HG03066 (cell line): ENCODE measurements at regions not wholly inside any gene's neighbourhood (a gene's known extent, or its start where the extent isn't known, plus 50 kb on each side); places are given as distances from the start of the nearest gene placed in this dataset.
"Not testable (repeated sequence)": the region's sequence is repeated elsewhere in the genome, so short reads cannot be mapped to it uniquely, and the experiment has no call there.

Experiments used
- ATAC-seq: cut with Tn5 transposase; IDR thresholded peaks from one replicate; pipeline ENCODE4 v1.9.1; 2021; ENCODE audit warnings: low read depth; ENCODE audit not compliant: unreplicated experiment

DNA sequence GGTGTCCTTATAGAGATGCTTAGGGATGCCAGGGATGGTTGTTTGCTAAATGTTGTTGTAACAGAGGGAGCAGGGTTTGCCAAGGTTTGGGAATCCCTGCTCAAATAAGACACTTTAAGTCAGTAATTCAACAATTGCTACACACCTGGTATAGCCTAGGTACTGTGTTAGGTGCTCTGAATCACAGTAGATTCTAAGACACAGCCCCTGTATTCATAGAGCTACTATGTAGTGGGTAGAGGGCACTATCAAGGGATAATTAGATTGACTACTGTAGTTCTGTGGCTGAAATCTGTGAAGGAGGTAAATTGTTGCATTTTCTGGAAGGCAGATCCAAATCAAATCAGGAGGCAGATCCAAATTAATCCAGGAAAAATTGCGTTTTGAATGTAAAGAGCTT, 149.2 kb downstream of the C12orf75 start:
- no peak for ATAC-seq

DNA sequence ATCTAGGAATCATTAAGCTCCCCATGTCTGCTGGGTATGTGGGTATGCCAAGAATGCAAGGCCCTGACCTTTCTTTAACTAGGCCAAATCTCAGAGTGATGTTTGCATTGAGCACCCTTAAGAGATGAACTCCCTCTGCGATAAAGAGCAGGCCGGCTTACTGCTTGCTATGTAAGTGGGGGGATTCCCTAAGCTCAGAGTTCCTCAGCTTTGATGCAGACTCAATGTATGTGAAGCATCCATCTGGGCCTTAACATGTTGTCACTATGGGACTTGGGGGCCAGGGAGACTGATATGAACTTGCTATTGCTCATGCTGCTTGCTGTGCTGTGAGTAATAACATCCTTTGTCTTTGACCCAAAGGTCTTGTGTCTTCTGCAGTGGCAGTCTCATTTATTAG, 149.7 kb downstream of the C12orf75 start:
- no peak for ATAC-seq

DNA sequence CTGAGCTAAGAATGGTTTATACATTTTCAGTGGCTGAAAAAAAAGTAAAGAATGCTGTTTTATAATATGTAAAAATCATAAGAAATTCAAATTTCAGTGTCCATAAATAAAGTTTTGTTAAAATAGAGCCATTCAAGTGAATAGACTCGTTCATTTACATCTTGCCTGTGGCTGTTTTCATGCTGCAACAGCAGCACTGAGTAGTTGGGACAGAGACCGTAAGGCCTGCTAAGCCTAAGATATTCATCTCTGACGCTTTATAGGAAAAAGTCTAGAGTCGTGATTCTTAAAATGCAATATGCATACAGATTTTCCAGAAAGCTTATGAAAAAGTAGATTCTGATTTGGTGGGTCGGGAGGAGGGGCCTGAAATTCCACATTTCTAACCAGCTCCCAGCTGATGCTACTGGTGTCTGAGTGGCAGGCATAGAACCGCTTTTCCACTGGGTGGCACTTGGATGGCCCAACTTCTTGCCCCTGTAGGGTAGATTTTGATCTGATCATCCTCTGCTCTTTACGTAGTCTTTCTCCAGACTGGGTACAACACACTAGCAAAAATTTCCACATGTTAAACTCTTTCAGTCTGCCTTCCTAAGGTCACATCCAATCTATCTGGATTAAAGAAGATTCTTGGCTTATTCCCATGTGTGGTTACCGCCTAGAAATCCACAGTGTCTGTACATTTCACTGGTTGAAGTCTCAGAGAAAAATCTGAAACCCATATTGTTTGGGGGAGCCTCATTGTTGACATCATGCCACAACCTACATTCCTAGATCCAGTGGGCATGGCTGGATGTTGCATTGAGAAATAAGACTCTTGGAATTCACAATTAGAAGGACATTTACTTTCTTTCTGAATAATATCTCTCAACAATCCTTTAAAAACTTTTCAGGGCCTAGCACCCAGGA, 151.2 kb downstream of the C12orf75 start:
- ATAC-seq: no peak

GRCh38 chr12:105482951-105483350, 152.5 kb downstream of the C12orf75 start:
- ATAC-seq: no peak

- no peak for ATAC-seq
These were observed 153.2 kb downstream of the C12orf75 start for GRCh38 chr12:105483691-105484090.

DNA sequence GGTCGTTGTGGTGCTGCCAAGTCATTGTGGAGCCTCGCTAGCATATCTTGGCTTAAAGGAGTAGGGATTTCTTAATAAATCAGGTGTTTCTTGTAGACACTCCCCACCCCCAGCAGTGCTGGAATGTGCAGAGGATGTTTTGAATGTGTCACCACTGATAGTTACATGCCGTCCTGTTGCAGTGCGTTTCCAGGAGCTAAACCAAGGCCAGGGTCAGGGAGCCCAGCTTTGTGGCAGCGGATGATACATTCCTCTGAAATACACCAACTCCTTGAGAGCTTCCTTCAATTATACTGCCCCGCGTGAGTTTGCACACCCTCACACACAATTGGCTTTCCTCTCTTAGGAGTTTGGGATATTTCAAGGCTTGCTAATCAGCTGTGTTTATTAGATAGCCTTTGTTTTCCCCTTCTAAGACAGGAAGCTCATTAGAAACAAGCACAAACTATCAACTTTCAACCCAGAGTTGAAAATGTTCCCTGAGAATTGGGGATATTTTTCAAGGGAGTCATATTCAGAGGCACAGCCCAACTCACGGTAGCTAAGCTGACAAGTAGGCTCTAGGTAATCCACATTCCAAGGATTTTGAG, 154.9 kb downstream of the C12orf75 start:
- no peak for ATAC-seq

GRCh38 chr12:105485921-105486320, 155.4 kb downstream of the C12orf75 start:
- ATAC-seq: no peak

DNA sequence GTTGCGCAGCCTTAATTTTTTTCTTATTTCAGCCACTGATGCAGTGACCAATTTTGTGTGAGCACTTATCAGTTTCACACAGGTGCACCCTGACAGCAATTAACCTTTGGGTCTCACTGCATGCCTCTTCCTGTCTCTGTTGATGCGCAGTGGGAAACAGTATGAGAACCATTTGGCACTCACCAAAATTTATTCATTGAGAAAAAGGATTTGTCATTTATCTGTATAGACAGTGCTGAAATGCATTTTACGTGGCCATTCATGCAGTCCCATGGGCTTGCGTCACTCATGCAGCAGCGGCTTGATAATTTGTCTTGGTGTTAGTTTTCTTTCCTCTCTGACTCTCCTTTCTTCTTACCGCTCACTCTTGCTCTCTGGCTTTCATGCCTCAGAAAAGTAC, 157.5 kb downstream of the C12orf75 start:
- no peak for ATAC-seq

DNA sequence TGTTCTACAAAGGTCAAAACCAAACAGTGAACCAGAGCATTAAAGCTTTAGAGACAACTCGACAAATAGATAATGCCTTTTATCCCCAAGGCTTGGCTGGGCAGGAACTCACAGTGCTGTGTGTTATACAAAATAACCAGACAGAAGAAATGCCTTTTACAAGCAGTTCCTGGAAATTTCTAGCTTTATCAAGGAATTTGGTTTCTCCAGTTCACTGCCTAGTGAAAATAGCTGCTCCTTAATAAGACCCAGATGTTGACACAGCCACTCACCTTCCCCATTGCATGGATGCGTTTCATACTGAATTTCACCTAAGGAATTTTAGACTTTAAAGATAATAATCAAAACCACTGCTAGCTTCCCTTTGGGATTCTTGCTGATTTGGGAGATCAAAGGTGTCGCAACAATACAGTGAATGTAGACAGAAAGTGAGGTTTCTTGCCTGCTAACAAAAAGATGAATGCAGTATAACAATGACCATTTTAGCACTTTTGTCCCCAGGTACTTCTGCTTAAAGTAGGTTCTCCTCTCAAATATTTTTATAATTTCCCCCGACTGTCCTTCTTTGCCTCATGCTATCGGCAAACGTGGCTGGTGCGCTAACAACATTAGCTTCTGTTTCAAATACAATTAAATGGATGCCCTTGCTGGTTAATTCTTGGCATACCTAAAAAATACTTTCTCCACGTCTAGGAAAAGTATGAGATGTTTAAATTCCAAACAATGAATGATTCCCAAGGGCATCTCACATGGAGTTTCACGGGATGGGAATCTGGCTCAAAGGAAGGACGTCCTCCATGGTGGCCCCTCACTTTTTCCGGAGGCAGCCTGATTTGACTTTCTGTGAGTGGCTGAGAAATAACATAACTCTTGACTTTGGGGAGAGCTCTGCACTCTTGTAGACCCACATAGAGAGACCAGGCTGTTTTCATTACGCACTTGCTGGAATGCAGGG, 162.4 kb downstream of the C12orf75 start:
- ATAC-seq: no peak

DNA sequence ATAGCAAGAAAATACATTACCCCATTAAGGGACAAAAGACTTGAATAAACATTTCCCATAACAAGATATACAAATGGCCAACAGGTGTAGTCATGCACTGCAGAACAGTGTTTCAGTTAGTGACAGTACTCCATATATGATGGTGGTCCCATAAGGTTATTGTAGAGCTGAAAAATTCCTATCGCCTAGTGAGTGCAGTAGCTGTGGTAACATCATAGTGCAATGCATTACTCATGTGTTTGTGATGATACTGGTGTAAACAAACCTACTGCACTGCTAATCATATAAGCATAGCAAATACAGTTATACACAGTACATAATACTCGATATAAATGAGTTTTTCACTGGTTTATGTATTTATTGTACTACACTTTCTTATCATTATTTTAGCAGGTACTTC, 168.7 kb downstream of the C12orf75 start:
- no peak for ATAC-seq

- ATAC-seq: not testable (repeated sequence)
These were observed 170.2 kb downstream of the C12orf75 start for GRCh38 chr12:105500676-105501075.

GRCh38 chr12:105502426-105502930, 172.0 kb downstream of the C12orf75 start:
- no peak for ATAC-seq

- no peak for ATAC-seq
These were observed 173.1 kb downstream of the C12orf75 start for GRCh38 chr12:105503619-105504018.

- no peak for ATAC-seq
These were observed 173.8 kb downstream of the C12orf75 start for GRCh38 chr12:105504286-105504685.

GRCh38 chr12:105506678-105507310, 176.3 kb downstream of the C12orf75 start:
- ATAC-seq: no peak

- ATAC-seq: no peak
These were observed 177.0 kb downstream of the C12orf75 start for GRCh38 chr12:105507311-105508038.

- ATAC-seq: no peak
These were observed 177.6 kb downstream of the C12orf75 start for GRCh38 chr12:105508096-105508495.

DNA sequence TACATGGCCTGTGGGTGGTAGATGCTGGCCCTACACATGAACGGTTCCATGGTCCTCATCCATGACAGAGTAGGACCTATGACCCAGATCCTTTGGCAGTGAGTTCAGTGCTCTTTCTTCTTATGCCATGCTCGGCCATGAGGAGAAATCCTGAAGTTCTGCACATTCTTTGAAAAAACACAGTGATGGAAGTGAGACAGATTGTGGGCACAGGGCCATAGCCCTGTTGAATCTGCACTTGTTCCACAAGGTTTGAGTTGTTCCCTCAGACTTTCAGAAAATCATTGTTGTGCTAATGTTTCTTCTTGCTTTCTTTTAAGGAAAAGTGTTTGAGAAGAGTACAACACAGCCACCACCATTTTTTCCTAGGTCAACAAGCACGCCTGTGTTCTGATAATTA, 180.0 kb downstream of the C12orf75 start:
- no peak for ATAC-seq

DNA sequence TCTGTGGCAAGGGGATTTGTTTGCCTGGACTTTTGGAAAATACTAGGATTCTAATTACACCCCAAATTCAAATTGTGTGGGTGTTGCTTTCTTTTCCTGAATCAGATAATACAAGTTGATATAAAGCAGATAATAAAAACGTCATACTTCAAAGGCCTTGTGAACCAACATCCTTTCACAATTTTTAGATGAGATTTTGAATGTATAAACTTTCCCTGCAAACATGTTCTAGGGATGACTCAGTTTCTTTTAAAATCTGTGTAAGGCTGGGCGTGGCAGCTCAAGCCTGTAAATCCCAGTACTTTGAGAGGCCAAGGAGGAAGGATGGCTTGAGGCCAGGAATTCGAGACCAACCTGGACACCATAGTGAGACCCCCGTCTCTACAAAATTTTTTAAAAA, 182.4 kb downstream of the C12orf75 start:
- not testable (repeated sequence) for ATAC-seq
